ENCODE measurements at regions not wholly inside any gene's neighbourhood (a gene's known extent, or its start where the extent isn't known, plus 50 kb on each side); places are given as distances from the start of the nearest gene placed in this dataset.

GRCh38 chr4:8724436-8725070 is 132.0 kb downstream of the CPZ start (continued):
- TF ChIP-seq CREB5 (CRISPR knock-in tag; IDR thresholded peaks at IDR 0.05; ENCODE audit: low read depth), result no peak
- TF ChIP-seq PPARA (CRISPR knock-in tag; IDR thresholded peaks at IDR 0.05; ENCODE audit: borderline replicate concordance), result no peak

DNA sequence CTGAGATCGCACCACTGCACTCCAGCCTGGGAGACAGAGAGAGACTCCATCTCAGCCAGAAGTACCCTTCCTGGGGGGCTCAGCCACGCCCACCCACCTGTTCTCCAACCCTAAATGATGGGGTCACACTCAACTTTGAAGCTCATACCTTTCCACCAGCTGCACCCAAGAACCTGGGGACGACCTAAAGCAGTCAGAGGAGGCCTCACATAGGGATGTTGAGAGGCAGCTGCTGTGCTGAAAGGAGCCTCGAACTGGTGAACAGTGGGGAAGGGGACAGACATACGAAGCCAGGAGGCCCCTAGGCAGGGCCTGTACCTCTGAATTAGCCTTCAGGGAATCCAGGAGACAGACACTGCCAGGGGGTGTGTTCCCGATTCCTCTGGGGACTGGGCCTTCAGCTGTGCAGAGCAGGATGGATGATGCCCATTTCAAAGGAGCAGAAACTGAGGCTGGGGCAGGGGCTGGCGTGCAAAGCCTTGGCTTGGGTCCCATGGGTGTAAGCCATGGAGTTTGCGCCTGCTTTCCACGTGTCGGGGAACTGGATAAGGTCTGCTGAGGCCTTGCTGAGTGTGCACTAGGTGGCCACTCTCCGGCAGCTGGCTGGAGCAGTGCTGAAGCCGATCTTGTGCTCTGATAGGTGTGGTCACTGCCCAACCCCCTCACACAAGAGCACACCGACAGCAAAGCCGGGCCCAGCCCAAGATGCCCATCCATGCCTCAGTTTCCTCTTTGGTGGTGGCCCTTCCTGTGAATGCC is 130.8 kb downstream of the CPZ start:
- no peak for ATAC-seq

GRCh38 chr4:8722556-8722955 is 130.0 kb downstream of the CPZ start:
- no peak for ATAC-seq
- TF ChIP-seq ZC3H10 (CRISPR knock-in tag; IDR thresholded peaks at IDR 0.05) (no peak), CREB5 (CRISPR knock-in tag; IDR thresholded peaks at IDR 0.05; ENCODE audit: low read depth) (no peak), TSHZ2 (CRISPR knock-in tag; IDR thresholded peaks at IDR 0.05) (no peak), RARB (CRISPR knock-in tag; IDR thresholded peaks at IDR 0.05) (no peak), ZNF8 (CRISPR knock-in tag; IDR thresholded peaks at IDR 0.05) (no peak), TOX (CRISPR knock-in tag; IDR thresholded peaks at IDR 0.05; ENCODE audit: borderline replicate concordance) (no peak), ESRRG (CRISPR knock-in tag; IDR thresholded peaks at IDR 0.05) (no peak), TCF4 (CRISPR knock-in tag; IDR thresholded peaks at IDR 0.05; ENCODE audit: borderline replicate concordance) (no peak), CSDC2 (CRISPR knock-in tag; IDR thresholded peaks at IDR 0.05) (no peak)

More for the DNA sequence above, 130.8 kb downstream of the CPZ start:
- TF ChIP-seq ZNF565 (CRISPR knock-in tag; conservative IDR thresholded peaks at IDR 0.05; ENCODE audit: low read depth) (no peak), RARB (CRISPR knock-in tag; IDR thresholded peaks at IDR 0.05) (no peak), ZFP3 (CRISPR knock-in tag; IDR thresholded peaks at IDR 0.05) (no peak), ARNTL (CRISPR knock-in tag; IDR thresholded peaks at IDR 0.05; ENCODE audit: borderline replicate concordance, low read depth) (no peak), ISL1 (CRISPR knock-in tag; IDR thresholded peaks at IDR 0.05) (no peak), TCF4 (CRISPR knock-in tag; IDR thresholded peaks at IDR 0.05; ENCODE audit: borderline replicate concordance) (no peak)

DNA sequence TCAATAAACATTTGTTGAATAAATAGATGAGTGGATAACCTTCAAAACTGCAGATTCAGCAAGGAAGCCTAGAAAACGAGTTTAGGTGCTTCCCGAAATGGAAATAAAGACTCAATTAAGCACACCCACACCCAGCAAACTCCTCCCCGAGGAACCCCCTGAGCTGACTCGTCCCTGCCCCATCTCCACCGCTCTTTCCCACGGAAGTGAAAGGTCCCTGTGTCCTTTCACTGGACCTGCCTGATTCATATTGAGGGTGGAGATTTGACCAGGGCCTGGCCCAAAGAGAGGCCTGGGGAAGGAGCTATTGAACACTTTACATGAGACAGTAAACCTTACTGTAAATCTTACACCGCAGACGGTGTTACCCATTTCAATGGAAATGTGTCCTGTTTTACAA is 129.1 kb downstream of the CPZ start:
- ATAC-seq, result no peak
- TF ChIP-seq ARNTL (CRISPR knock-in tag; IDR thresholded peaks at IDR 0.05; ENCODE audit: borderline replicate concordance, low read depth) (no peak), ZNF565 (CRISPR knock-in tag; conservative IDR thresholded peaks at IDR 0.05; ENCODE audit: low read depth) (no peak), CSDC2 (CRISPR knock-in tag; IDR thresholded peaks at IDR 0.05) (no peak), GLIS3 (CRISPR knock-in tag; IDR thresholded peaks at IDR 0.05) (no peak), ZC3H10 (CRISPR knock-in tag; IDR thresholded peaks at IDR 0.05) (no peak), TSHZ2 (CRISPR knock-in tag; IDR thresholded peaks at IDR 0.05) (no peak), ZNF70 (CRISPR knock-in tag; IDR thresholded peaks at IDR 0.05) (no peak), BACH2 (CRISPR knock-in tag; IDR thresholded peaks at IDR 0.05; ENCODE audit: borderline replicate concordance) (no peak), RARB (CRISPR knock-in tag; IDR thresholded peaks at IDR 0.05) (no peak), OSR1 (CRISPR knock-in tag; IDR thresholded peaks at IDR 0.05) (no peak), ZNF8 (CRISPR knock-in tag; IDR thresholded peaks at IDR 0.05) (no peak), CREB5 (CRISPR knock-in tag; IDR thresholded peaks at IDR 0.05; ENCODE audit: low read depth) (no peak)
